ENCODE measurements at regions not wholly inside any gene's neighbourhood (a gene's known extent, or its start where the extent isn't known, plus 50 kb on each side); places are given as distances from the start of the nearest gene placed in this dataset.

DNA sequence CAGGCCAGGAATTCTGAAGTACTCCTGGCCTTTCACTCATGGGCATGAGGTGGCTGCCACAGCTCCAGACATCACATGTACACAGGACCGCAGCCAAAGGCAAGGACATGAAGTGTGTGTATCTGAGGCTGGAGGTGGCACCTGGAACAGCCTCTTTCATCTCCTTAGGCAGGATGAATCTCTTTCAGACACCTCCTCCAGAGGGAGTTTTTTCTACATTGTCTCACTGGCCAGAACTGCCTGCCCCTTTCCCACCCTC lies 142.8 kb downstream of the BARX1 start:
- H3K27ac Mint-ChIP-seq (ENCODE audit: unreplicated experiment), result no peak overlapping the region
- no peaks in the 10 kb centered on the region for H3K36me3 Mint-ChIP-seq (ENCODE audit: unreplicated experiment)
- no peak overlapping the region for H3K4me3 Mint-ChIP-seq (ENCODE audit: unreplicated experiment)
- peaks cover 20% of the 10 kb centered on the region for H3K27me3 Mint-ChIP-seq (ENCODE audit: unreplicated experiment)
- no peak for DNase-seq (ENCODE audit: extremely low spot score, unreplicated experiment)
- no peaks in the 10 kb centered on the region for H3K4me1 Mint-ChIP-seq (ENCODE audit: unreplicated experiment)
- no peak for TF ChIP-seq CTCF (IDR thresholded peaks at IDR 0.05)
- no peaks in the 10 kb centered on the region for H3K9me3 Mint-ChIP-seq (ENCODE audit: unreplicated experiment)

DNA sequence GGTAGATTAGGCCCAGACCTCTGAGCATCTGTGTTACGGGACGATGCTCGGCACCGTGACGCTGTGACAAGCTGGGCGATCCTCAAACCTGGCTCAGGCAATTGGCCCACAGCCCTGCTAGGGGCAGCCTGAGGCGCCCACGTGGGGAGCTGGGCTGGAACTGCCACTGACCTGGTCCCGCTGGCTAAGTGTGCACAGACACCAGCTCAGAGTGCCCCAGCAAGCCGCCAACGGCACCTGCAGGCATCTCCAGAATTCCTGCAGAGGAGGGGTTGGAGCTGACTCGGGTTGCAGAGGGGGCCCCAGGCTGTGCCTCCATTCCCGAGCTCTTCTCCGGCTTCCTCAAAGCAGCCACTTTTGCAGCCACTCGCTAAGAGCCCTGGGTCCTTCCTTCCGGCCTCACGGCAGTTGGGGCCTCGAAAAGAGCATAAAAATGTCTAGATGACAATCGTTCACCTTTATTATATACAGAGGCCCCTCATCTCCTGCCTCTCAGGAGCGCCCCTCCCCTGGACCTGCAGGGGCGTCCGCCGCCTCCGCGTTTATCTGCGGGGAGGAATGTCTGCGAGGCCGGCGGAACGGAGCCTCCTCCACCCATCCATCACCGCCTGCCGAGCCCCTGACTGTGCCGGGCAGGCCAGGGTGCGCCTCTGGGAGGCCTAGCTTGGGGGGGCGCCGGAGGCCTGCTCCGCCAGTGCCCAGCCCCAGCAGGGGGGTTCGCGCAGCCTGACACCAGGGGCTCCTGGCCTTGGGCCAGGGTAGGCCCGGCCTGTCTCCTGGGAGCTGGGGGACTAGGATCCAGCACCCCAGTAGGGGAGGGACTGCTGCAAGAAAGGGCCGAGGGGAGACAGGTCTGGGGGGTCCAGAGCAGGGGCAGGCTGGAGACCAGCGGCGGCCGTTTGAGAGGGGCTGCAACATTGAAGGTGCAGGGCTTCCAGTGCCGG lies 144.9 kb downstream of the BARX1 start:
- no peak for TF ChIP-seq CTCF (IDR thresholded peaks at IDR 0.05)
- no peak overlapping the region for H3K4me3 Mint-ChIP-seq (ENCODE audit: unreplicated experiment)
- peak; percentile 81 for DNase-seq (ENCODE audit: extremely low spot score, unreplicated experiment)
- H3K4me1 Mint-ChIP-seq (ENCODE audit: unreplicated experiment), result no peaks in the 10 kb centered on the region
- no peak overlapping the region for H3K27ac Mint-ChIP-seq (ENCODE audit: unreplicated experiment)
- H3K27me3 Mint-ChIP-seq (ENCODE audit: unreplicated experiment), result peaks cover 7% of the 10 kb centered on the region
- no peaks in the 10 kb centered on the region for H3K36me3 Mint-ChIP-seq (ENCODE audit: unreplicated experiment)
- H3K9me3 Mint-ChIP-seq (ENCODE audit: unreplicated experiment), result peaks cover 5% of the 10 kb centered on the region

DNA sequence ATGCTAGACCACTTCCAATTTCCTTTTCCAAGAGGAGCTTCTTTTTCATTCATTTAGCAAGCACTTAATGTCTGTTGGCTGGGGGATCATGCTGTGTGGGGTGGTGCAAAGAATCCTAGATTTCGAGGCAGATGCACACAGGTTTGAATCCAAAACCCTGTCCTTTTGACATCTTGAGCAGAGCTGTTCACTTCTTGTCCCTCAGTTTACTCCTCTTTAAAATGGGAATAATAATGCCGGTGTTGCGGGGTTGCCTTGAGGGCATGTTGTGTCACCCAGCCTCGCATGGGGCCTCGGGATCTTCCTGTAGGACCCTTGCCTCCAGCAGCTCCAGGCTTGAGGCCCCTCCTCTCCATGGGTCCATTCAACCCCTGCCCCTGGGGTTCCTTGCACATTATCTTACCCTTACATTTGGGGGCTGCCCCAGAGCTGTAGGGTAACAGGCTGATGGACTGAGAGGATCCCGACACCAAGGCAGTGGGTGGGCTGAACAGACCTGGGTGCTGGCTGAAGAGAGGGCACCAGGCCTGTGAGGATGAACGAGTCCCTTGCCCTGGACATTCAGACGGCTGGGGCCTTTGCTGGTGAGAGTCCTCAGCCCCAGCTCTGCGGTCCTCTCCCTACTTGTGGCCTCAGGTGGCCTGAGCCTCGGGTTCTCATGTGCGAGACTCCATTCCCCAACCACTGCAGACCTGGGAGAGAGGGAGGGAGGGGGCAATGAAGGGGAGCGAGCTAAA lies 145.8 kb downstream of the BARX1 start:
- DNase-seq (ENCODE audit: extremely low spot score, unreplicated experiment), result peak; percentile 56
- Mint-ChIP-seq H3K9me3 (ENCODE audit: unreplicated experiment) (peaks cover 7% of the 10 kb centered on the region), H3K36me3 (ENCODE audit: unreplicated experiment) (no peaks in the 10 kb centered on the region), H3K27ac (ENCODE audit: unreplicated experiment) (no peak overlapping the region), H3K27me3 (ENCODE audit: unreplicated experiment) (no peaks in the 10 kb centered on the region), H3K4me1 (ENCODE audit: unreplicated experiment) (no peaks in the 10 kb centered on the region), H3K4me3 (ENCODE audit: unreplicated experiment) (no peak overlapping the region)
- TF ChIP-seq CTCF (IDR thresholded peaks at IDR 0.05), result no peak

GRCh38 chr9:93808115-93809029 lies 146.8 kb downstream of the BARX1 start:
- DNase-seq (ENCODE audit: extremely low spot score, unreplicated experiment), result peak; percentile 53
- Mint-ChIP-seq H3K9me3 (ENCODE audit: unreplicated experiment) (peaks cover 7% of the 10 kb centered on the region), H3K27me3 (ENCODE audit: unreplicated experiment) (no peaks in the 10 kb centered on the region), H3K4me1 (ENCODE audit: unreplicated experiment) (no peaks in the 10 kb centered on the region), H3K4me3 (ENCODE audit: unreplicated experiment) (no peak overlapping the region), H3K36me3 (ENCODE audit: unreplicated experiment) (no peaks in the 10 kb centered on the region), H3K27ac (ENCODE audit: unreplicated experiment) (no peak overlapping the region)
- TF ChIP-seq CTCF (IDR thresholded peaks at IDR 0.05), result no peak

Data from osteocyte (in vitro differentiated cells).